B cell (primary cell): ENCODE measurements at regions not wholly inside any gene's neighbourhood (a gene's known extent, or its start where the extent isn't known, plus 50 kb on each side); places are given as distances from the start of the nearest gene placed in this dataset.

Source experiments
- ATAC-seq: fragments of 200-7000 bp; cut with Tn5 transposase; one replicate; pipeline ENCODE4 v1.10.0; 2021; ENCODE audit warnings: low read depth, mild to moderate bottlenecking, moderate number of reproducible peaks, moderate library complexity
- CTCF ChIA-PET: fragments of 350-600 bp; sonication (Branson Sonifier 250); formaldehyde crosslinking; loops from one replicate; lab custom pipeline; 2021; ENCODE audit warnings: antibody characterized with exemption, inconsistent platforms; lab: Charles Lee
- POLR2A ChIA-PET: fragments of 350-600 bp; sonication (Branson Sonifier 250); formaldehyde crosslinking; loops from one replicate; lab custom pipeline; 2021; ENCODE audit warnings: antibody characterized with exemption; lab: Charles Lee
- DNase-seq: peaks from one replicate; pipeline ENCODE4 v3.0.0; 2013
- H2AFZ ChIP-seq: 2 replicates; pipeline ENCODE4 v1.6.1; 2012; ENCODE audit warnings: mild to moderate bottlenecking, low read depth, low read length; ENCODE audit not compliant: insufficient read depth, poor library complexity, severe bottlenecking
- H3K27ac ChIP-seq, 2 donors: 1 replicate in 1 of 2; 2 replicates in 1 of 2; pipeline ENCODE4 v1.5.1; 2012 to 2013; ENCODE audit warnings: low read length in 2 of 2, mild to moderate bottlenecking in 2 of 2, moderate library complexity in 1 of 2
- H3K27me3 ChIP-seq, 4 experiments: fragments of 200-600 bp in 1 of 4; sonication (generic) in 1 of 4; replicated peaks in 1 of 4; 1 replicate in 2 of 4; 2 replicates in 2 of 4; pipeline versions ENCODE4 v1.6.1 to v1.7.0; 2013 to 2016; ENCODE audit warnings: low read length in 3 of 4, mild to moderate bottlenecking in 2 of 4, mixed read lengths in 1 of 4, moderate library complexity in 1 of 4; ENCODE audit not compliant: insufficient read depth in 4 of 4, control insufficient read depth in 3 of 4; ENCODE audit errors: control extremely low read depth in 1 of 4
- H3K36me3 ChIP-seq, 2 experiments: replicated peaks in 1 of 2; 1 replicate in 1 of 2; 2 replicates in 1 of 2; pipeline versions ENCODE4 v1.6.1 to v1.7.1; 2013; ENCODE audit warnings: low read length in 1 of 2; ENCODE audit not compliant: insufficient read depth in 2 of 2, control insufficient read depth in 1 of 2; ENCODE audit errors: control extremely low read depth in 1 of 2, extremely low read depth in 1 of 2
- H3K4me1 ChIP-seq, 2 donors: fragments of 200-600 bp in 1 of 2; sonication (generic) in 1 of 2; 1 replicate in 1 of 2; 2 replicates in 1 of 2; pipeline versions ENCODE4 v1.5.1 to v1.6.1; 2013 to 2017; ENCODE audit warnings: low read length in 2 of 2; ENCODE audit not compliant: control insufficient read depth in 2 of 2, insufficient read depth in 2 of 2
- H3K4me2 ChIP-seq: replicated peaks from 2 replicates; pipeline ENCODE3; 2012; ENCODE audit warnings: mild to moderate bottlenecking, low read depth, low read length; ENCODE audit not compliant: poor library complexity, severe bottlenecking
- H3K4me3 ChIP-seq, 5 experiments: fragments of 200-600 bp in 1 of 5; sonication (generic) in 1 of 5; 1 replicate in 3 of 5; 2 replicates in 2 of 5; pipeline versions ENCODE4 v1.5.1 to v1.7.0; 2011 to 2016; ENCODE audit warnings: low read length in 4 of 5, mild to moderate bottlenecking in 4 of 5, low read depth in 2 of 5, control low read depth in 1 of 5, moderate library complexity in 1 of 5; ENCODE audit not compliant: insufficient read depth in 1 of 5; ENCODE audit errors: control extremely low read depth in 1 of 5, extremely low read depth in 1 of 5
- H3K79me2 ChIP-seq: fragments of 200-600 bp; sonication (generic); one replicate; pipeline ENCODE4 v1.6.0; 2016; ENCODE audit warnings: low read length; ENCODE audit not compliant: control insufficient read depth, insufficient read depth
- H3K9ac ChIP-seq: fragments of 200-600 bp; sonication (generic); 2 replicates; pipeline ENCODE4 v1.6.1; 2017; ENCODE audit warnings: mild to moderate bottlenecking, low read length, moderate library complexity
- H3K9me3 ChIP-seq, 3 donors: one replicate each; pipeline versions ENCODE4 v1.6.1 to v1.7.1; 2013; ENCODE audit warnings: low read length in 2 of 3; ENCODE audit not compliant: control insufficient read depth in 2 of 3, insufficient read depth in 1 of 3; ENCODE audit errors: control extremely low read depth in 1 of 3
- H4K20me1 ChIP-seq: 2 replicates; pipeline ENCODE4 v1.6.0; 2012; ENCODE audit warnings: mild to moderate bottlenecking, low read length; ENCODE audit not compliant: insufficient read depth, control insufficient read depth, poor library complexity, severe bottlenecking
- H3K27ac Mint-ChIP-seq: one replicate; pipeline ENCODE4 v1.8.0; 2021; ENCODE audit warnings: mixed read lengths
- H3K27me3 Mint-ChIP-seq: one replicate; pipeline ENCODE4 v1.8.0; 2021; ENCODE audit warnings: mixed read lengths
- H3K4me1 Mint-ChIP-seq: one replicate; pipeline ENCODE4 v1.8.0; 2021; ENCODE audit warnings: mixed read lengths
- H3K4me3 Mint-ChIP-seq: one replicate; pipeline ENCODE4 v1.8.0; 2021; ENCODE audit warnings: mixed read lengths
- H3K9me3 Mint-ChIP-seq: one replicate; pipeline ENCODE4 v1.8.0; 2022; ENCODE audit warnings: mixed read lengths; ENCODE audit not compliant: insufficient read depth
- CTCF ChIP-seq: fragments of 200-600 bp; IDR thresholded peaks from one replicate; pipeline ENCODE4 v1.8.0; 2022; ENCODE audit warnings: antibody characterized with exemption, mild to moderate bottlenecking
- EZH2 ChIP-seq: IDR thresholded peaks from 2 replicates; pipeline ENCODE4 v1.6.1; 2012; ENCODE audit warnings: borderline replicate concordance, low read depth, mild to moderate bottlenecking, moderate library complexity, low read length; ENCODE audit not compliant: insufficient read depth, poor library complexity, severe bottlenecking
- WGBS: methylation state at CpG from one replicate; pipeline ENCODE4 v1.1.5; 2013; ENCODE audit warnings: missing lambda C conversion rate; ENCODE audit not compliant: insufficient coverage; 5-methylcytosine and 5-hydroxymethylcytosine counted together
- intact Hi-C: fragments of 100-400 bp; cut with micrococcal nuclease; formaldehyde crosslinking; loops from one replicate; pipeline ENCODE4 v1.10.0; 2022

- H3K4me1 Mint-ChIP-seq, result peaks cover 17% of the 10 kb centered on the region
- intact Hi-C loops, result no loop called here
- H3K9ac ChIP-seq, result no peak overlapping the region
- WGBS, result 100% methylated on average over 1 of the region's 8 CpGs
- no peaks in the 10 kb centered on the region for H3K36me3 ChIP-seq
- peaks cover 4 to 6% of the 10 kb centered on the region in 2 donors for H3K4me1 ChIP-seq
- no peak overlapping the region for H3K27ac ChIP-seq
- no peak overlapping the region for H2AFZ ChIP-seq
- H3K9me3 ChIP-seq, result no peaks in the 10 kb centered on the region
- DNase-seq, result no peak
- no peak overlapping the region for H3K4me3 ChIP-seq
- no peaks in the 10 kb centered on the region for H3K79me2 ChIP-seq
- CTCF ChIA-PET, result no interaction called here
- H3K4me2 ChIP-seq, result no peak overlapping the region
- H3K9me3 Mint-ChIP-seq, result no peaks in the 10 kb centered on the region
- ATAC-seq, result no peak
- no peak overlapping the region for H3K4me3 Mint-ChIP-seq
- H4K20me1 ChIP-seq, result no peaks in the 10 kb centered on the region
- H3K27me3 Mint-ChIP-seq, result no peaks in the 10 kb centered on the region
- no peak overlapping the region for H3K27ac Mint-ChIP-seq
- POLR2A ChIA-PET, result no interaction called here
- H3K27me3 ChIP-seq, result no peaks in the 10 kb centered on the region
- TF ChIP-seq EZH2, result no peak
- TF ChIP-seq CTCF, result no peak
Measured at GRCh38 chr13:99737481-99738245, 233.9 kb downstream of the ZIC5 start.

- no peaks in the 10 kb centered on the region for H3K27me3 Mint-ChIP-seq
- DNase-seq, result no peak
- no peak overlapping the region for H3K4me2 ChIP-seq
- no peaks in the 10 kb centered on the region for H3K36me3 ChIP-seq
- peaks cover 4 to 6% of the 10 kb centered on the region in 2 donors for H3K4me1 ChIP-seq
- intact Hi-C loops, result no loop called here
- no peaks in the 10 kb centered on the region for H3K27me3 ChIP-seq
- no peak overlapping the region for H3K27ac ChIP-seq
- no peak overlapping the region for H3K9ac ChIP-seq
- no peaks in the 10 kb centered on the region for H3K9me3 Mint-ChIP-seq
- no peaks in the 10 kb centered on the region for H3K79me2 ChIP-seq
- no peak for TF ChIP-seq CTCF
- TF ChIP-seq EZH2, result no peak
- ChIA-PET CTCF (interaction anchor here (1.0 kb wide), 1 partner anchor 26 kb away, joined by 3 read pairs; no protein-coding TSS in a partner anchor), POLR2A (no interaction called here)
- H3K9me3 ChIP-seq, result no peaks in the 10 kb centered on the region
- H2AFZ ChIP-seq, result no peak overlapping the region
- H3K4me3 ChIP-seq, result no peak overlapping the region
- 89% methylated on average over 2 of the region's 3 CpGs for WGBS
- H3K4me3 Mint-ChIP-seq, result no peak overlapping the region
- H3K4me1 Mint-ChIP-seq, result peaks cover 16% of the 10 kb centered on the region
- no peak overlapping the region for H3K27ac Mint-ChIP-seq
- no peaks in the 10 kb centered on the region for H4K20me1 ChIP-seq
- ATAC-seq, result no peak
Measured at GRCh38 chr13:99736541-99736940, 235.0 kb downstream of the ZIC5 start.
